Activated CD4-positive, alpha-beta T cell treated with anti-CD3 and anti-CD28 coated beads, Interleukin-2, amount 50 U/mL, for 1 hour (primary cell): ENCODE measurements at regions not wholly inside any gene's neighbourhood (a gene's known extent, or its start where the extent isn't known, plus 50 kb on each side); places are given as distances from the start of the nearest gene placed in this dataset.
"Not testable (repeated sequence)": the region's sequence is repeated elsewhere in the genome, so short reads cannot be mapped to it uniquely, and the experiment has no call there.

ENCODE experiments used
- DNase-seq: peaks from one replicate; pipeline ENCODE4 v3.0.0-alpha.2; 2020

DNA sequence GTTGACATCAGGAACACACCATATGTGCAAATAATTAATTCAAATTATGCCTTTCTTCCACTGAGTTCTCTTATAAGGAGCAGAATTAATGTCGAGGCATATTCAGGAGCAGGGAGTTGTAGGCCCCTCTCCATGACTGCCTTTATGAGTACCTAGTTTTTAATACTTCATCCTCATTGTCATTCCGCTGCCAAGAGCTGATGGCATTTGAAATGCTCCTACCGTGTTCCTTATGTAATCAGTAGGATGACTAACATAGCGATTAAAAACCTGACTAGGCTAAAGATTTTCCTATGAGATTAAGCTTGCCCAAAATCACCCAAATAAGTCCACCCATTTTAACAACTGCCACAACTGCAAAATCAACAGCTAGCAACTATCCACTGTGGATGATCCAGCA is 220.6 kb downstream of the DHX15 start:
- DNase-seq, result no peak

DNA sequence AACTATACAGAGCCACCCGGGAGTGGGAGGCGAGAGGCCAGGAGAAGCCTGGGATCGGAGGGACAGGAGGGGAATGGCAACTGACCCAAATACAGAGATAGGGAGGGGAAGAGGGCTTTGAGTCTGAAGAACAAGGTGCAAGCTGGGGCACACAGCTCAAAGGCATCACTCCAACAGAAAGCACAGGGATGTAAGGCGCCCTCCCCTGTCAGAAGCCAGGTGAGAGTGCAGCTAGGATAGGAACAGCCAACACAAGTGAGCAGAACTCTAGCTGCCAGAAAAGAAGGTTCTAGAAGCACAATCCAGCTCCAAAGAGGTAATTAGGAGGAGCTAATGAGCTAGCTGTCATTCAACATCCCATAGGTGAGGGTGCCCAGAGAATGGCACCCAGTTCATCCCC is 232.2 kb downstream of the DHX15 start:
- no peak for DNase-seq

DNA sequence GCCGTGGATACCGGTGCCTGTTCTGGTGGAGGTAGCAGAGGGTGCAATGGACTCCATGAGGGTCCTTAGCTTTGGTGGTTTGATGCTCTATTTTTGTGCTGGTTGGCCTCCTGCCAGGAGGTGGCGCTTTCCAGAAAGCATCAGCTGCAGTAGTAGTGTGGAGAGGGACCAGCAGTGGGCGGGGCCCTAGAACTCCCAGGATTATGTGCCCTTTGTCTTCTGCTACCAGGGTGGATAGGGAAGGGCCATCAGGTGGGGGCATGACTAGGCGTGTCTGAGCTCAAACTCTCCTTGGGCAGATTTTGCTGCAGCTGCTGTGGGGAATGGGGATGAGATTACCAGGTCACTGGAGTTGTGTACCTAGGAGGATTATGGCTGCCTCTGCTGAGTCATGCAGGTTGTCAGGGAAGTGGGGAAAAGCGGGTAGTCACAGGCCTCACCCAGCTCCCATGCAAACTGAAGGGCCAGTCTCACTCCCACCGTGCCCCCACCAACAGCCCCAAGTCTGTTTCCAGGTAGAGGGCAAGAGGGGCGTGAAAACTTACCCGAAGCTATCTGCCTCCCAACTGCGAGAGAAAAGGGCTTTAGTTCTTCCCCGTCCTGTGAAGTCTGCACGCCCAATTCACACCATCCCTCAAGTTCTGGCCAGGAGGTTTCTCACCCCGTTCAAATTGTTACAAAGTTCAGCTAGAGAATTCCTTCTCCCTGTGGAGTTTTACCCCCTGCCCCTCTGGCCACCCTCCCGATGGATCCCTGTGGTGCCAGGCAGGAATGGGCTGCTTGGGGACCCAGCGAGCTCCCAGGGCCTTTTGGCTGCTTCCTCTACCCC is 235.0 kb downstream of the DHX15 start:
- DNase-seq, result not testable (repeated sequence)

DNA sequence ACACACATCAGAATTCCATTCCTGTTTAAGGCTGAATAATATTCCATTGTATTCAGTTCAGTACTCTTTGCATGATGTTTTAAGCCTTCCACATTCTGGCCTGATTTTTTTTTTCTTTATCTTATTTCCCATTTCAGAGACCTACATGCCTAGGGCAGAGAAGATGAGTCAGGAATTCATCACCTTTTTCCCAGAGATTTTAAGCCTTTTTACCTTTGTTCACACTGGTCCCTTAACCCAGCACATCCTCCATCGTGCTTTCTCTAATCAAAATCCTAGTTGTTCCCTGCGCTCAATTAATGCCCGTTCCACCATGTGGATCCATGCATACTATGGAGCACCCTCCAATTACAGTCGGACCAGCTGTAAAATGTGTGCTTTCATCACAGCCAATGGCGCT is 245.1 kb downstream of the DHX15 start:
- DNase-seq, result no peak

DNA sequence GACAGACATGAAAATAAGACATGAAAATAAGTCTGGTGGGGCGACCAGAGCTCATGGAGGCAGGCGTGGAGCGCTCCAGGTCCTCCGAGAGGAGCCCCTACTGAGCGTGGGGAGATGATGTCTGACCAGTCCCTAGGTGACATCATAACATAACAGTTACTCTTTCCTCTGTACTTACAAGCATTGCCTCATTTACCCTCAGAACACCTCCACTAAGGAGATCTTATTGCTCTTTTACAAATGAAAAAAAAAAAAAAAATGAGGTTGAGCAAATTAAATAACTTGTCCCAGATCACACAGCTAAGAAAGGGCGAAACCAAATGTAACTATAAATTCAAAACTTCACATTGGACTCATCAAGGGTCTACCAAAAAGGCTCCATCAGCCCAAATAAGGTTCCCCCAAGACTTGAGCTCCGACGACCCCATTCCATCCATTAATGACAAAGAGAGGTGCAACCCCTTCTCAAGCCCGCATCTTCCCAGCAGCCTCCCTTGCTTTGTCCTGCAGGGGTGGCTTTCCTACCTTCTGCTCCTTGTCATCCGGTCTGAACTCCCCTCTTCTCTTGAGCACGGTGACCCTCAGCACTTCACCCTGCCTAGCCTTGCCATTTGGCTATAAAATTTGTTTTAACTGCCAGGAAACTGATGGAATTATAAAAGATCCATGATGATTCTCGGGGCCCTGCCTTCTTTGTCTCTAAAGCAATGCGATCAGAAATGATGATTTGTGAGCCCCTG is 246.7 kb downstream of the DHX15 start:
- no peak for DNase-seq

DNA sequence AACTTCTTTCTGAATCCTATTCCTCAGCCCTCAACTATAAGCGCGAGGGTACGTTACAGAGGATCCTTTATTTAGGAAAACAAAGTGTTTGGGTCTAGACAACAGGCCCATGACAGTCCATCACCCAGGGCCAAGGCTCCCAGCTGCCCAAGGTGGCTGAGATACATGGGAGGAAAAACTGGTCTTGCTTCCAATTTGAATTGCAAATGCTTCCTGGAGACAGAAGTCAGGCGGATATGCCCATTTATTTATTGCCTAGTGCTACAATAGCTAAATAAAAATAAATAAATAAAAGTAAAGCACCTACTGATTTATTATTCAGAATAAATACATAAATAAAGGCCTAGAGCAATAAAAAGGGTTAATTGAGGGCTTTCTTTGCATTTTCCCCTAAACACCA is 248.7 kb downstream of the DHX15 start:
- DNase-seq, result no peak

DNA sequence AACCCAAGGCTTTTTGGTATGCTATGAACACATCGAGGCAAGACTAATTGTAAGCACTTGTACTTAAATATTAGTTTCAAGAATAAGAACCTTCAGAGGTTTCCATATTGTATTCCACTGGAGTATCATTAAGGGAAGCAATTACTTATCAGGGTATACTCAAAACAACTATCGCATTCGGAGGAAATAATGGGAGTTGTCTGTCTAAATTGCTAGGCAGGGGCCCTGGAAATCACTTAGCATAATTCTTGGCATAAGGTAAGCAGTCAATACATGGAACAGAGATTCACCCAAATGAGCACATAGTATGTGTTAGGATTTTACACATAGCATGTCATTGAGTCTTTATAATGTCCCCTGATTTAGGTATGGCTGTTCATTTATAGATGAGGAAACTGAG is 249.4 kb downstream of the DHX15 start:
- no peak for DNase-seq

DNA sequence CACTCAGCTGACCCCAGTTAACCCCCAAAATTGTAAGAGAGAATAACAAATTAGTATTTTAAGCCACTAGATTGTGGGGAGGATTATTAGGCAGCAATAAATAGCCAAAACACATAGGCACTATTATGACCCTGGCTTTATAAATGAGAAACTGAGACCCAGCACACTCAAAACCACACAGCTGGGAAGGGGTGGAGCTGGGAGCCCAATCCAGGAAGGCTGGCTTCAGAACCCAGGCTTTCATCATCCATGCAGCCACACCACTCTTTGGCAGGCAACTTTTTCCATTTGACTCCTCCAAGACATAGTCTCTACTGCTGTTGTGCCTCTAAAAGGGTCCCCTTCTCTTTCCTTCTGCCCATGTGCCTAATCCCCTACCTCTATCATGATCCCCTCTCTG is 253.8 kb downstream of the DHX15 start:
- DNase-seq, result no peak

DNA sequence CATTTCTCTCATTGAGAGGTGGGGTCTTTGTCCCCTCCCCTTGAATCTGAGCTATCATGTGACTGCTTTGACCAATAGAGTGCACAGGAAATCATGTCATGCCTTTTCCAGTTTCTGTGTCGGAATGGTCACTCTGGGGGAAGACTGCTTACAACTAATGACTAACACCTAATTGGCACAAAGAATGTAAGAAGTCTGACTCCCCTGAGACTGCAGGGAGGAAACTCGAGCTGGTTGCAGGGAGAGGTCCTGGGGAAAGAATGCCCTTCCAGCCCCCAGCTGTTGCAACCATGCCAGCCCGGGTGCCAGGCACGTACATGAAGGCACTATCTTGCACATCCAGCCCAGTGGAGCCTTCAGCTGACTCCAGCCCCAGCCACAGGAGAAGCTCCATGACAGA is 254.2 kb downstream of the DHX15 start:
- no peak for DNase-seq

DNA sequence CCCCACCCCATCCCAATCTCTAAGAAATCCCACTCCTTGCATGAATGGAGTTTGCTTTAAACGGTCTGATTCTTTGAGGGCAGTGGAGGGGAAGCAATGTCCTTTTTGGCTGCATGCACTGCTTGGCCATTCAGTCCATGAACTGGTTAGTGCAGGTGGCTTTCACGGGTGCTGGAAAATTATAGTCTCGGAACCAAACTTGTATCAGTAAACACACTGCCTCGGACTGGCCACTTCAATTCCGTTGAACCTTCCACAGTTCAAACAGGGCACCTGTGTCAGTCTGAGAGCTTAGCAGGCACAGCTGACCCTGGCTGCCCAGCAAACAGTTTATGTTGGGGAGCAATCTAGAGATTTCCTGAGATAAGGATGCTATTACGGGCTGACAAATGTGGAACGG is 255.6 kb downstream of the DHX15 start:
- no peak for DNase-seq

DNA sequence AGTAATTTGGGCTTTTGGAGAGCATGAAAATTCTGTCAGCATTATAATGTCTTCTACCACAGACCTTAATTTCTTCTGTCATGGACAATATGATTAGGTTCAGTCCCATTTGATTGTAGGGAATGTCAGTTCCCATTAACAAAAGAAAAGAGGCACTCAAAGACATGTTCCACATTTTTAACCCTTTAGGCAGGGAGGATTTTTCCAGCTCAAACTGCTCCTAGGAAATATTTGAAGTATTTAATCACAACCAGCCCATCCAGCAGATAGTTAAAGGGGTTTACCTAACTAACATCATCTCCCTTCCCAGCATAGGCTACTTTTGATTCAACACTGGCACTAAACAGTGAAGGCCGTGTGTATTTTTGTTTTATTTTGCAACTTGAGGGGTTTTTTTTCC is 256.0 kb downstream of the DHX15 start:
- DNase-seq, result no peak

DNA sequence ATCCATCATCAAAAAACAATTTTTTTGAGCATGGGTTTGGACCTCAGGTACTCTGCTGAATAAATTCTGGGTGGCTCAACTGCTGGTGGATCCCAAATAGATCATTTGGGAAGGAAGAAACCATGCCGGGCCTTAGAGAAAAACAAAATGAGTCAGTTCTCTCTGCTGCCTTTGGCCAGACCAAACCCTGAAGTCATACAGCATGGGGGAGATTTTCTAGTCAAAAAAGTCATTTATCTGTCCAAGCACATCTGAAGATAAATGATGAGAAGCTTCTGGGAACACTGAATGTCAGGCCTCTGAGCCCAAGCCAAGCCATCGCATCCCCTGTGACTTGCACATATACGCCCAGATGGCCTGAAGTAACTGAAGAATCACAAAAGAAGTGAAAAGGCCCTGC is 261.4 kb downstream of the DHX15 start:
- no peak for DNase-seq

DNA sequence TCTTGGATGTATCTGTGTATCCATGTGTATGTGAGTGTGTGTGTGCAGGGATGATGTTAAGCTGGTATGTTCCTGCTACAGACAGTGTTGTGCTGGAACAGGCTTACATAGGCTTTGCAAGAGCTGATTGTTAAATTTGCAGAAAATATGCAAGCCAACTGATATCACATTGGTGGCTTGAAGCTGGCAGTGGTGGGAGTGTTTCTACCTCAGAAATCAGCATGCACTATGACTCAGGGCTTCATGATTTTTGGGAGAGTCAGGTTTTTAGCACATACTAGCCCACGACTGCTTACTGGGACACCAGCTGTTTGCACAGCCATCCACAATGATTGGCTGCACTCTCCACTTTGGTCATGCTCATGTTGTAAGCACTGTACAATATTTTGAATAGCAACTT is 261.8 kb downstream of the DHX15 start:
- no peak for DNase-seq

DNA sequence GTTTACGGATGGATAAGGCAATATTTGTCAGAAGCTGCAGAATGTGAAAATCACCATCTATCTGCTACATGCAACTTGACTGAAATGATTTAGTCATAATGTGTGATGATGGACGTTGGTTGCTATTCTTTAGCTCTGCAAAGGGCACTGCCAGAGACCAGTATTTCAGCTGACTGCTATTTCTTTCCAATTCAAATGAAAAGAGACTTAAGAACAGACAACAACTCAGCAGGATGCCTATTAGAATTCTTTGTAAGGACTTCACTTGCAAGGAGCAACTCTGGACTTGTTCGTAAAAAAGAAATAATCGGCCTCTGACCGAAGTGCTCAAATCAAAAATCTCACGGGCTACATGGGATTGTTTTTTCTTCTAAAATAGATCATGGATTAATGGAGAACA is 262.7 kb downstream of the DHX15 start:
- DNase-seq, result no peak

DNA sequence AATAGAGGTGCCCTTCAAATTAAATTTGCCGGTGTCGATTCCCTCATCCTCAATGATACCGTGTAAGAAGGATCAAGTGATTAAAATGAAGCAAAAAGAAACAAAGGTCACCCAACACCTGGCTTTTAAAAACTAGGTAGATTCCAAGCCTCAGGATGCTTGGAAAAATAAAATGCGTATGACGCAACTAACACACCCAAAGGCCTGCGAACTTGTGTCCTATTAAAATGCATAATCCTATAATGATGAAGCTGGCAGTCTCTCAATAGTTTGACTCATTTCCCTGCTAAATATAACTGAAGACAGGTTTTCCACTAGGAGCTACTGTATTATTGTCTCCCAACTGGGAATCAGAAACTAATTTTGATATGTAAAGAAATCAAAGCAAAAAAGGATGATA is 263.2 kb downstream of the DHX15 start:
- no peak for DNase-seq

DNA sequence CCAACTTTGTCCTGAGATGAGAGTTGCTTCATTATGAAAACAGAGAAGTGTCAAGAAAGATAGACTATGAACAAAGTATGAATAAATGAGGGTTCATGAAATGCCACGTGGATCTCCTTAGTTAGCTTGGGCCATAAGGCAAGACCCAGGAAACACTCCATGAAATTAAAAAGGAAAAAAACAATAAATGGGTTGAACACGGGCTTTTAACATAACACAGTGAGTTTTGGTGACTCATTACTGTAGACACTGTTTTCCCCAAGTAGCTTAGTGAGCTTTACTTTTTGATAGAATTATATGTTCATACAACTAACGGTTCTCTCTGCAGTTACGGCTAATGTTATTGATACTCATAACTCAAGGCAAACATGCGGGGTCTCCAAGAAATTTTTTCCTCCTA is 265.0 kb downstream of the DHX15 start:
- DNase-seq, result no peak

DNA sequence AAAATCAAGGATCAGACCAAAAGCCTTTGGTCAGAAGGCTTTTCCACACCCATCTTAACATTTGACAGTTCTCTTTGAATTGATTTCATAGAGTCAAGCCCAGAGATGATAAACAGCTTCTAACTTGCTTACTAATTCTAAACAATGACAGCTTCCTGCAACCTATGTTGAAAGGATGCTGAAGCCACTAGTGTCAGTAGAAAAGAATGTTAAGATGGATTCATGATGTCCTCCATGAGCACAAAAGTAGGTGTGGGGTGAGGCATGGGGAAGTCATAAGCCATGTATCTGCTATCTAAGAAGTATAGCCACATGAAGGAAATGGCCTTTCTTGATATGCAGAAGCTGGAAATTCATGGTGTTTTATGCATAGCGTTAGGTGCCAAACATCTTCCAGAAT is 269.3 kb downstream of the DHX15 start:
- DNase-seq, result no peak

DNA sequence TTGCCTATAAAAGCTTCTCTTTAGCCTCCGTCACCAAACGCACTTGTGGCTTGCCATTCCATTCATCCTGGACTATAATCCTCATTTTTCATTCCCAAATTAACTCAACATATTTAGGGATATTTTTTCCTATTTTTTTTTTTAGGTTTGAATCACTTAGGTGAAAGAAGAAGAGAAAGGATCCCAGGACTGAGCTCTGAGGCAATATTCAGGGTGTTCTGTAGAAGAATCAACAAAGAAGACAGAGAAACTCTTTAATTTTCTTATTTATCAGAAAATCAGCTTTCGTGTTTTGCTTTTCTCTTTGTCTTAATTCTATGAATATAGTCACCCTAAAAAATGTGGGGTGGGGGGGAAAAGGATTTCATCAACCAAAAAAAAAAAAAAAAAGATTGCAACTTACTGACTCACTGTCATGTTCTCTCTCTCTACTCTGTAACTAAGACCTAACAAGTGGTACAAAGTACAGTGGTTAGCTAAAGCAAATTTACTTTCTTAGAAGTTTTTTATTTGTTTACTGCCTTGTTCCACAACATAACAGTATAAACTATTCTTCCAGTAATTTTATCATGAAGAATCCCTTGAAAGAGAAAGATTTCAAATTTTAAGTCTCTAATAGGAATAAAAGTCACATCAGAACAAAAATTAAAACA is 272.0 kb downstream of the DHX15 start:
- DNase-seq, result no peak

DNA sequence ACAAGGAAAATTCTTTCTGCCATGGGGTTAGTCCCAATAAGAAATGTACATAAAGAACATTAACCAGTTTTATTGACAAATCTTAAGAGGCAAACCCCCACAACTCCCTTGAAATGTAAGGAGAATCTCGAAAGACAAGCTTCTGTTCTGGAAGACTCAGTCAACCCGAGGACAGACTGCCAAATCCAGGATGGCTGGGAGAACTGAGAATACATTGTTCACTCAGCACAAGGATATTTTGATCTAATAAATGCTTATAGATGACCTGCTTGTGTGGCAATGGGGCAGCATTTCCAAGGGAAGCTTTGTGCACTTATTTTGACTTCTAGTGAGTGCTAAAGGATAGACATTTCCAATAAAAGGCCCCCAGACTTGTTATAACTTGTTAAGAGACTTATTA is 280.4 kb downstream of the DHX15 start:
- DNase-seq, result no peak

DNA sequence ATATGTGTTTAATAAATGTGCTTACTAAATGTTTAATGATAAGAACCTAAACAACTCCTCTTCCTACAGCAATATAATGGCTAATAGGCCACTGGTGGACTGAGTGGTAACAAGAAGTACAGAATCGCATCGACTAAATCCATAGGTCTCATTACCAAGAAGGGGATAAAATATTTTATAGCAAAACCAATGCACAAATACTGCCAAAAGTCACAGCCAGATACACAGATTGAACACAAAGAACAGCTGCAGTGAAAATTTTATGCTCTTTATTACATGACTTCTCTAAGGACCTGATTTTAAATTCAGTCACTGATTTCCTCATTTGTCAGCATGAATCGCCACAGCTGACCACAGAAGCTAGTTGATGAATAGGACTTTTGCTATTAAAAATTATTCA is 285.4 kb downstream of the DHX15 start:
- no peak for DNase-seq

DNA sequence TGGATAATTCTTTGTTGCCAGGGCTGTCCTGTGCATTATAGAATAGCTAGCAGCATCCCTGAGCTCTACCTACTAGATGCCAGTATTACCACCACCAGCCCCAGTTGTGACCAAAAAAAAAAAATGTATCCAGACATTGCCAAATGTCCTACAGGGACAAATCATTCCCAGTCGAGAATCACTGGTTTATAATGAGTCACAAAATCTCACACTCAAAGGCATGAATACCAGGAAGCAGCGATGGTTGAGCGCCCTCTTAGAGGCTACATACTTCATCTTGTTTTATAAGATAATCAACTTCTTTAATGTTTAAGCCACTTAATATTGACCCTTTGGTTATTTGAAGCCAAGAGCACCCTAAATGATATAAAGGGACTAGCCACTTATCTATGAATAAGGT is 297.3 kb downstream of the DHX15 start:
- DNase-seq, result no peak

DNA sequence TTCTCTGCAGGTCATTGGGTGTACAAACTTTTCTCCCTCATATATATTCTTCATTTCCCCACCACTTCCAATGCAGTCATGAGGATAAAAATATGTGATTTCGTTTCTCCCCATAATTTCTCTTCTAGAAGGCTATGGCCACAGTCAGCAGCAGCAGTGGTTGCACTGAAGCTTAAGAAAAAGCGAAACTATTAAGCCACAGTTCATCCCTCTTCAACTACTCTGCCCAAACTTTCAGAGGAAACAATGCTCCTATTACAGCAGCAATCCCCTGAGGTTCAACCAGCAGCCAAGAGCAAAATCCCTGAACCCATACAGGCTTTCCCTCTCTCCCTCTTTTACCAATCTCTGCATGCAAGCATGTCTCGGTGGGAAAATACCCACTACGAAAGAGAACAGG is 298.6 kb downstream of the DHX15 start:
- no peak for DNase-seq

DNA sequence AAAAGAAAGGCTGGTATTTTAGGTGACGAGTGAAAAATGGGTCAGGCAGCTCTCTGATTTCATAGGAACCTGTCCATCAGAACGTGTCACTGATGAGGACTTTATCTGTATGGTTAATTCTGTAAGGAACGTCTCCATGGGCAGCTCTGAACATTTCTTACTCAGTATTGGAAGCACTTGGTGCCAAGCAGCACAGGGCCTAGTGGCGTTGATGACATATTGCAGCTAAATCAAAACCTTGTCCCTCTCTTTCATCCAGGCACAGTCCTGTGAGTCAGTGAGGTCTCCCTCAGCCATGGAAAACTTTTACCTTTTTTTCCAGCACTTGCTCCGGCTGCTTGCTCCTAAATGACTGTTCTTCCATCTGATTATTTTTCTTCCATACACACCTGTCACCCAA is 301.9 kb downstream of the DHX15 start:
- no peak for DNase-seq

DNA sequence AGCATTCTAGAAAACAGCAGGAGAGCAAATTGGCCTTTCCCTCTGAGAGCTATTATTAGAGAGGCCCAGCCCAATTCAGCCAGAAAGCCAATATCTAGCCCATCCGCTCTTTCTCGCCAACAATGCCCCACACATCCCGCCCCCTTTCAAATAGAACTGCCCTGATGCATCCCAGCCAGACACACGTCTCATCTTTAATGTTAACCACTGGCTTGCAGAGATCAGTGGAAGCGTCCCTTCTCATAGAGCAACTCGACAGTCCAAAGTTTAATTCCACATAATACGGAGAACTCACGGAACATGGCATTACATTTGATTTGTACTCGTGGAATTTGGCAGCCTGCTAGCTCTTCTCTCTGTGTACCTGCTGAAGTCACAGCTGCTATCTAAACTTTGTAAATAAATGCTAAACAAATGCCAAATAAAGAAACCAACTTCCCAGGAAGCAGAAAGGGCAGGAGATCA is 304.4 kb downstream of the DHX15 start:
- DNase-seq, result no peak
